NCI-H1048 (cell line): ENCODE measurements at regions not wholly inside any gene's neighbourhood (a gene's known extent, or its start where the extent isn't known, plus 50 kb on each side); places are given as distances from the start of the nearest gene placed in this dataset.
"Not testable (repeated sequence)": the region's sequence is repeated elsewhere in the genome, so short reads cannot be mapped to it uniquely, and the experiment has no call there.

Experiments
- DNase-seq: peaks from one replicate; lab custom pipeline; 2025; lab: John Stamatoyannopoulos, UW

- no peak for DNase-seq
These were observed 481.6 kb downstream of the EIPR1 start for GRCh38 chr2:2896011-2896410.

GRCh38 chr2:2894011-2894410 lies 483.6 kb downstream of the EIPR1 start:
- not testable (repeated sequence) for DNase-seq

GRCh38 chr2:2892892-2893291 lies 484.7 kb downstream of the EIPR1 start:
- no peak for DNase-seq

GRCh38 chr2:2892378-2892777 lies 485.2 kb downstream of the EIPR1 start:
- DNase-seq: no peak

GRCh38 chr2:2890901-2891300 lies 486.7 kb downstream of the EIPR1 start:
- no peak for DNase-seq

- DNase-seq: no peak
These were observed 487.4 kb downstream of the EIPR1 start for GRCh38 chr2:2890246-2890645.

- no peak for DNase-seq
These were observed 488.0 kb downstream of the EIPR1 start for GRCh38 chr2:2889646-2890045.

GRCh38 chr2:2889141-2889540 lies 488.5 kb downstream of the EIPR1 start:
- DNase-seq: no peak

GRCh38 chr2:2887772-2888387 lies 489.7 kb downstream of the EIPR1 start:
- DNase-seq: no peak

GRCh38 chr2:2886922-2887321 lies 490.7 kb downstream of the EIPR1 start:
- DNase-seq: no peak

- DNase-seq: no peak
These were observed 496.1 kb downstream of the EIPR1 start for GRCh38 chr2:2881499-2881898.

GRCh38 chr2:2880938-2881337 lies 496.7 kb downstream of the EIPR1 start:
- no peak for DNase-seq

GRCh38 chr2:2879781-2880180 lies 497.8 kb downstream of the EIPR1 start:
- DNase-seq: no peak

GRCh38 chr2:2879071-2879470 lies 498.5 kb downstream of the EIPR1 start:
- DNase-seq: no peak

GRCh38 chr2:2877427-2877826 lies 500.2 kb downstream of the EIPR1 start:
- peak; percentile 80 for DNase-seq

GRCh38 chr2:2876331-2877221 lies 501.0 kb downstream of the EIPR1 start:
- peak; percentile 92 for DNase-seq

- no peak for DNase-seq
These were observed 501.8 kb downstream of the EIPR1 start for GRCh38 chr2:2875831-2876230.

- DNase-seq: no peak
These were observed 502.3 kb downstream of the EIPR1 start for GRCh38 chr2:2875296-2875695.

- DNase-seq: no peak
These were observed 502.8 kb downstream of the EIPR1 start for GRCh38 chr2:2874805-2875204.

GRCh38 chr2:2874341-2874740 lies 503.3 kb downstream of the EIPR1 start:
- DNase-seq: no peak

GRCh38 chr2:2873450-2873811 lies 504.2 kb downstream of the EIPR1 start:
- DNase-seq: no peak

- no peak for DNase-seq
These were observed 504.7 kb downstream of the EIPR1 start for GRCh38 chr2:2872713-2873449.

GRCh38 chr2:2872309-2872617 lies 505.4 kb downstream of the EIPR1 start:
- no peak for DNase-seq
